Suprapubic skin (tissue), 4 donors: ENCODE measurements at regions not wholly inside any gene's neighbourhood (a gene's known extent, or its start where the extent isn't known, plus 50 kb on each side); places are given as distances from the start of the nearest gene placed in this dataset.

ENCODE experiments used
- DNase-seq, 2 donors: peaks; one replicate each; pipeline ENCODE4 v3.0.0-alpha.2; 2019; ENCODE audit warnings: low spot score in 2 of 2
- H3K27ac ChIP-seq: fragments of 200-600 bp; sonication (generic); one replicate; pipeline ENCODE4 v1.5.1; 2019
- H3K27me3 ChIP-seq: fragments of 200-600 bp; sonication (generic); one replicate; pipeline ENCODE4 v1.5.1; 2019
- H3K36me3 ChIP-seq: fragments of 200-600 bp; sonication (generic); one replicate; pipeline ENCODE4 v1.5.1; 2019
- H3K4me1 ChIP-seq: fragments of 200-600 bp; sonication (generic); one replicate; pipeline ENCODE4 v1.5.1; 2019
- H3K4me3 ChIP-seq: fragments of 200-600 bp; sonication (generic); one replicate; pipeline ENCODE4 v1.5.1; 2019; ENCODE audit warnings: mild to moderate bottlenecking
- H3K9me3 ChIP-seq: fragments of 200-600 bp; sonication (generic); one replicate; pipeline ENCODE4 v1.5.1; 2019
- EP300 ChIP-seq: sonication (generic); formaldehyde crosslinking; IDR thresholded peaks from one replicate; pipeline ENCODE4 v1.6.1; 2017; ENCODE audit warnings: antibody characterized with exemption
- POLR2A ChIP-seq, 2 donors: fragments of 450-650 bp; IDR thresholded peaks; one replicate each; pipeline ENCODE4 v1.6.1; 2017; ENCODE audit warnings: antibody characterized with exemption in 2 of 2, mild to moderate bottlenecking in 2 of 2, moderate library complexity in 2 of 2
- POLR2AphosphoS5 ChIP-seq, 3 donors: sonication (generic); formaldehyde crosslinking; IDR thresholded peaks; one replicate each; pipeline ENCODE4 v1.6.1; 2017; ENCODE audit warnings: antibody characterized with exemption in 3 of 3
- WGBS: methylation state at CpG from one replicate; pipeline ENCODE4 v1.1.5; 2018; 5-methylcytosine and 5-hydroxymethylcytosine counted together
- TF ChIP-seq, protein P1 (sequence below), 2 donors: fragments of 200-600 bp in 1 of 2; fragments of 450-650 bp in 1 of 2; sonication (generic) in 1 of 2; IDR thresholded peaks; one replicate each; pipeline ENCODE4 v1.5.1; 2016 to 2019; ENCODE audit warnings: antibody characterized with exemption in 2 of 2, mild to moderate bottlenecking in 1 of 2, moderate library complexity in 1 of 2

DNA sequence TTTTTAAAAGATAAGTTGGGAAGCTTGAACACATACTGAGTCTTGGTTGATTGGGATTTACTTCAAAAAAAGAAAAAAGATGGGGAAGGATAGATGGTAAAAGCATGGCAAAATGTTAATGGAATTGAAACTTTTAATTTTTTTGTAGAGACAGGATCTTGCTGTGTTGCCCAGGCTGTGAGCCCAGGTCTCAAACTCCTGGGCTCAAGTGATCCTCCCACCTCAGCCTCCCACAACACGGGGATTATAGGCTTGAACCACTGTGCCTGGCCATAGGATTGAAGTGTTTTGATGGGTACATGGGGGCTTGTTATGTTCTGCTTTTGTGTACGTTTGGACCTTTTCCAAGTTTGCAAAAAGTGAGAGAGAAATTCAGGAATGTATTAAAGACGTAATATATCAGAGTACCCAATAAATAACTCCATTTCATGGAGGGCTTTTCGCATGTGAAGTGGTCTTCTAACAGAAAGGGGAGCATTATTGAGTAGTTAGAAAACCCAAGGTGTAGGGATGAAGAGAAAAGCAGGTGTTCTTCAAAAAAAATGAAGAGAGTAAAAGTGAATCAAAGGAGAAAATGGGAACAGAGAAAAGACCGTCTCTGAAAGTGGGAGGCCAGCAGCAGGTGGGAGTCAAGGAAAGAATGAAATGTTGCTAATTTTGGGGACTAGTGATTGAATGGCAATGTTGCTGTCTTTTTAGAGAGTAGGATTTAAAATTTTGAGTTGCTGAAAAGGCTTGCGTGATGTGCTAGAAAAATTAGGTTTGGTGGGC is 55.2 kb downstream of the GARRE1 start:
- H3K27ac ChIP-seq, result peak overlapping the region; percentile 80
- no peak for DNase-seq
- H3K36me3 ChIP-seq, result no peaks in the 10 kb centered on the region
- H3K4me3 ChIP-seq, result no peak overlapping the region
- peaks cover 63% of the 10 kb centered on the region for H3K4me1 ChIP-seq
- H3K27me3 ChIP-seq, result no peaks in the 10 kb centered on the region
- TF ChIP-seq EP300, result no peak
- no peak for TF ChIP-seq POLR2AphosphoS5 (IDR thresholded peaks at IDR 0.05)
- no peak for TF ChIP-seq POLR2A (IDR thresholded peaks at IDR 0.05)
- TF ChIP-seq, protein P1, sequence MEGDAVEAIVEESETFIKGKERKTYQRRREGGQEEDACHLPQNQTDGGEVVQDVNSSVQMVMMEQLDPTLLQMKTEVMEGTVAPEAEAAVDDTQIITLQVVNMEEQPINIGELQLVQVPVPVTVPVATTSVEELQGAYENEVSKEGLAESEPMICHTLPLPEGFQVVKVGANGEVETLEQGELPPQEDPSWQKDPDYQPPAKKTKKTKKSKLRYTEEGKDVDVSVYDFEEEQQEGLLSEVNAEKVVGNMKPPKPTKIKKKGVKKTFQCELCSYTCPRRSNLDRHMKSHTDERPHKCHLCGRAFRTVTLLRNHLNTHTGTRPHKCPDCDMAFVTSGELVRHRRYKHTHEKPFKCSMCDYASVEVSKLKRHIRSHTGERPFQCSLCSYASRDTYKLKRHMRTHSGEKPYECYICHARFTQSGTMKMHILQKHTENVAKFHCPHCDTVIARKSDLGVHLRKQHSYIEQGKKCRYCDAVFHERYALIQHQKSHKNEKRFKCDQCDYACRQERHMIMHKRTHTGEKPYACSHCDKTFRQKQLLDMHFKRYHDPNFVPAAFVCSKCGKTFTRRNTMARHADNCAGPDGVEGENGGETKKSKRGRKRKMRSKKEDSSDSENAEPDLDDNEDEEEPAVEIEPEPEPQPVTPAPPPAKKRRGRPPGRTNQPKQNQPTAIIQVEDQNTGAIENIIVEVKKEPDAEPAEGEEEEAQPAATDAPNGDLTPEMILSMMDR (IDR thresholded peaks at IDR 0.05), result no peak
- H3K9me3 ChIP-seq, result no peaks in the 10 kb centered on the region
- 91% methylated on average over 6 of the region's 6 CpGs for WGBS

- no peak for DNase-seq
- no peaks in the 10 kb centered on the region for H3K36me3 ChIP-seq
- no peaks in the 10 kb centered on the region for H3K27me3 ChIP-seq
- no peak overlapping the region for H3K4me3 ChIP-seq
- WGBS, result 64% methylated on average over 6 of the region's 6 CpGs
- peaks cover 59% of the 10 kb centered on the region for H3K4me1 ChIP-seq
- peak overlapping the region; percentile 80 for H3K27ac ChIP-seq
- no peaks in the 10 kb centered on the region for H3K9me3 ChIP-seq
- TF ChIP-seq EP300 (no peak), POLR2A (IDR thresholded peaks at IDR 0.05) (no peak)
Observed at GRCh38 chr19:34310494-34310981, 54.5 kb upstream of the GPI start.

DNA sequence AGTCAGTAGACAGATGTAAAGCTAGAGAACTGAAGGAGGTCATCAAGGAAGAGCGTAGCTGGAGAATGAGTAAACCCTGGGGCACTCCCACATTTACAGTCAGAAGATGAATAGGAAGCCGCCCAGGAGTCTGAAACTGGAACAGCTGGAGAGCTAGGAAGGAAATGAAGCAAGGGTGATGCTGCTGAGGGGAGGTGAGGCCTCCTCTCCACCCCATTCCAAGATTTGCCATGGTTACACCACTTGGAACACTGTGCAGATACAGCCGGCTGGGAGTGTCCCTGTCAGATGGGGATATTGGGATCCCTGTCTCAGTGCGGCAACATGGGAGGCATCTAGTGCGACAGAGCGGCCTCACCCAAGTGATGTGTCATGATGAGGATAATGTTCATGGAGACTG is 51.8 kb upstream of the GPI start:
- no peak overlapping the region for H3K27ac ChIP-seq

DNA sequence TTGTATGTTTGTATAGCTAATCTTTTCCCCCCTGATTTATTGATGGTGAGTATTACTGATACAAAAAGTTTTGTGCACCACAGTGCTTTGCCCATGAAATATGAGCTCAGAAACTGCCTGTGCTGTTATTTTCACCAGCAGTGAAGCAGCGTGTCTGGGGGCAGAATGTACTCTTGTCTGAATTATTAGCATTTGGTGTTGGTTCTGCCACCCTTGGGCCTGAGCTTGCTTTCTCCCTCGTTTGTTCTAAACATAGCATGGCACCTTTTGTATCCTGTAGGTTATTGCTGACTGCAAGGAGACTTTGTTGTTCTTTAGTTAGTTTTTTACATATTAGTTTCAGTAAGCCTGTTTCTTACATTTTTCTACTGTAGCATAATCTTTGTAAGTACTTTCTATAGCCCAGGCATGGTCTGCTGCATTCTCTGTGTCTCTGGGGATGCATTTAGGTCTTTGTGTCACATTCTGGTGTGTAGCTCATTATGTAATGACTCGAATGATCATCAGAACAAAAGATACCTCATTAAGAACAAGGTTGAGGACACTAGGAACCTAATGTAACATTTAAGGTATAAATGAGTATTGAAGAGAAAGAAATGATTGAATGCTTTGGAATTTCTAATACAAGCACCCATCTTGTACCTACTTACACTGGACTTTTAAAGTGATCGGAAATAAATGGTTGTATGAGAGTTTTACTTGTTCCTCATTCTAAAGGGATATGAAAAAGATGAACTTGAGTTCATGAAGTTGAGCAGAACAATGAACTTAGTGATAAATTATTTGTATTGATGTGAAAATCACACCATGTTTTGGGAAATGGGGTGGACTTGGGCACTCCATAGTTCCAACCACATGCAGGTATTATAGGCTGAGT is 50.3 kb upstream of the GPI start:
- TF ChIP-seq EP300 (no peak), POLR2A (IDR thresholded peaks at IDR 0.05) (no peak), POLR2AphosphoS5 (IDR thresholded peaks at IDR 0.05) (no peak)
- TF ChIP-seq, protein P1 (IDR thresholded peaks at IDR 0.05), result no peak
- Histone ChIP-seq H3K4me3 (no peak overlapping the region), H3K27ac (no peak overlapping the region), H3K36me3 (no peaks in the 10 kb centered on the region), H3K4me1 (peaks cover 56% of the 10 kb centered on the region), H3K9me3 (no peaks in the 10 kb centered on the region), H3K27me3 (no peaks in the 10 kb centered on the region)
- WGBS, result 83% methylated on average over 4 of the region's 4 CpGs
- DNase-seq, result no peak

More for the DNA sequence above, 51.8 kb upstream of the GPI start:
- H3K36me3 ChIP-seq, result no peaks in the 10 kb centered on the region
- WGBS, result 80% methylated on average over 6 of the region's 6 CpGs
- DNase-seq, result no peak
- no peaks in the 10 kb centered on the region for H3K9me3 ChIP-seq
- no peaks in the 10 kb centered on the region for H3K27me3 ChIP-seq
- no peak overlapping the region for H3K4me3 ChIP-seq
- TF ChIP-seq, protein P1 (IDR thresholded peaks at IDR 0.05), result no peak
- TF ChIP-seq POLR2AphosphoS5 (IDR thresholded peaks at IDR 0.05) (no peak), EP300 (no peak), POLR2A (IDR thresholded peaks at IDR 0.05) (no peak)
- peaks cover 56% of the 10 kb centered on the region for H3K4me1 ChIP-seq
